ENCODE measurements at regions not wholly inside any gene's neighbourhood (a gene's known extent, or its start where the extent isn't known, plus 50 kb on each side); places are given as distances from the start of the nearest gene placed in this dataset.

DNA sequence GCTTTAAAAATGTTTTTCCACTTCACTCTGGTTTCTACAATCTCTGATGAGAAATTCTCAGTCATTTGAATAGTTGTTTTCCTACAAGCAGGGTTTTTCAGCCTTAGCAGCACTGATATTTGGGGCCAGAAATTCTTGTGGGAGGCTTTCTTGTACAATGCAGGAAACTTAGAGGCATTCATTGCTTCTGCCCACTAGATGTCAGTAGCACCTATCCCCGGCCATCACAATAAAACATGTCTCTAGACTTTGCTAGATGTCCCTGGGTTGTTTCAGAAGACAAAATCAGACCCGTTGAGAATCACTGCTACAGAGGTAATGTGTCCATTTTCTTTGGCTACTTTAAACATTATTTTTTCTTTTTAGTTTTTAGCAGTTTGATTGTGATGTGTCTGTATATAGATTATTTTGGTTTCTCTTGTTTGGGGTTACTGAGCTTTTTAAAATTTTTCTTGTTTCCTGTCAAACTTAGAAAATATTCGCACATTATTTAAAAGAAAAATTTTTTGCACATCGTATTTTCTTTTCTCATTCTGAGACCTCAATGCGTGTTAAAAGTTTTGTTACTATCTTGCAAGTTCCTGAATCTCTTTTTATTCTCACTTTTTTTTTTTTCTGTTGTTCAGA lies 60.8 kb upstream of the CCDC179 start:
- no peak overlapping the region for H3K4me3 ChIP-seq (replicated peaks in 1 of 2; ENCODE audit: low read depth in 2 of 2, low read length in 2 of 2)
- TF ChIP-seq, protein P1, sequence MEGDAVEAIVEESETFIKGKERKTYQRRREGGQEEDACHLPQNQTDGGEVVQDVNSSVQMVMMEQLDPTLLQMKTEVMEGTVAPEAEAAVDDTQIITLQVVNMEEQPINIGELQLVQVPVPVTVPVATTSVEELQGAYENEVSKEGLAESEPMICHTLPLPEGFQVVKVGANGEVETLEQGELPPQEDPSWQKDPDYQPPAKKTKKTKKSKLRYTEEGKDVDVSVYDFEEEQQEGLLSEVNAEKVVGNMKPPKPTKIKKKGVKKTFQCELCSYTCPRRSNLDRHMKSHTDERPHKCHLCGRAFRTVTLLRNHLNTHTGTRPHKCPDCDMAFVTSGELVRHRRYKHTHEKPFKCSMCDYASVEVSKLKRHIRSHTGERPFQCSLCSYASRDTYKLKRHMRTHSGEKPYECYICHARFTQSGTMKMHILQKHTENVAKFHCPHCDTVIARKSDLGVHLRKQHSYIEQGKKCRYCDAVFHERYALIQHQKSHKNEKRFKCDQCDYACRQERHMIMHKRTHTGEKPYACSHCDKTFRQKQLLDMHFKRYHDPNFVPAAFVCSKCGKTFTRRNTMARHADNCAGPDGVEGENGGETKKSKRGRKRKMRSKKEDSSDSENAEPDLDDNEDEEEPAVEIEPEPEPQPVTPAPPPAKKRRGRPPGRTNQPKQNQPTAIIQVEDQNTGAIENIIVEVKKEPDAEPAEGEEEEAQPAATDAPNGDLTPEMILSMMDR (IDR thresholded peaks at IDR 0.05; ENCODE audit: low read depth, low read length) = peak; percentile 86
- DNase-seq (ENCODE audit: low read depth in 2 of 2) = peak; percentile 69 to 70

DNA sequence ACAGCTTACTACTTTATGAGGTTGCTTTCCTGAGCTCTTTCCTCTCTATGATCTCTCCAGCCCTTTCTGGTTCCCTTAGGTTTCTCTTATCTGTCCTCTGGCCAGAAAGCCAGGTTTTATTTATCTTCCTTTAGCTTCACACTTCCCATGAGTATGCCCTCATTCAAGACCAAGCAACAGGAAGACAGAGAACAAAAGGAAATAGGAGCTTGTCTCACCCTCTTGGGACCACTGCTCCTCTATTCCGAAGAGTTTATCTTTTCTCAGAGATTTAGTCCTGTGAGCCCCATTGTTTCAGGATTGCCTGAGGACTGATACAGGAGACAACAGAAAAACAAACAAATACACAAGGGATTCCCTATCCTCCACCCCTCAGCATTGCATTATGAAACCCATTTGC lies 62.4 kb upstream of the CCDC179 start:
- no peak overlapping the region for H3K4me3 ChIP-seq (replicated peaks in 1 of 2; ENCODE audit: low read depth in 2 of 2, low read length in 2 of 2)
- TF ChIP-seq, protein P1 (IDR thresholded peaks at IDR 0.05; ENCODE audit: low read depth, low read length) = no peak
- no peak for DNase-seq (ENCODE audit: low read depth in 2 of 2)

DNA sequence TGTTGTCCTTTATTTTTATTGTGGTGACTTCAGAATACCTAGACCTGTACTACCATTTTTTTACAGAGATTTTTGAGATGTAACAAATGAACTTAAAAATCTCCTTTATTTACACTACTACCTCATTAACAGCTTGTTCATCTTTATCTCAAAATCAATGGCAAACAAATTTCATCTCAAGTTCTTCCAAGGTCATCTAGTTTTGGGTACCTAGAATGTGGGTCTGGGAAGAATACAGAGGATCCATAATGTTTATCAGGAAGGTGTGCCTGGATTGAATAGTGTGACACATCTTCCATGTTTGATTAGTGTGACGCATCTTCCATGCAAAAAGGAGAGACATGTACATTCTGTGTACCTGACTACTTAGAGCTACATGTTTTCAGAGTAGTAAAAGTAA lies 63.3 kb upstream of the CCDC179 start:
- DNase-seq (ENCODE audit: low read depth in 2 of 2) = no peak
- no peak overlapping the region for H3K4me3 ChIP-seq (replicated peaks in 1 of 2; ENCODE audit: low read depth in 2 of 2, low read length in 2 of 2)
- TF ChIP-seq, protein P1 (IDR thresholded peaks at IDR 0.05; ENCODE audit: low read depth, low read length) = no peak

DNA sequence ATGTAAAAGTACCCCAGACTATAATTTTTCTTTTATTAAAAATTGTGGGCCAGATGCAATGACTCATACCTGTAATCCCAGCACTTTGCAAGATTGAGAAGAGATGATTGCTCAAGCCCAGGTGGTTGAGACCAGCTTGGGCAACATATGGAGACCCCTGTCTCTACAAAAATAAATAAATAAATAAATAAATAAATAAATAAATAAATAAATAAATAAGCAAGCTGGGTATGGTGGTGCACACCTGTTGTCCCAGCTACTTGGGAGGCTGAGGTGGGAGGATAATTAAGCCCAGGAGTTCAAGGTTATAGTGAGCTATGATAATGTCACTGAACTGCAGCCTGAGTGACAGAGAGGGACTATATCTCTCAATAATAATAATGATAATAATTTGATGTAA lies 66.1 kb upstream of the CCDC179 start:
- TF ChIP-seq, protein P1 (IDR thresholded peaks at IDR 0.05; ENCODE audit: low read depth, low read length) = no peak
- H3K4me3 ChIP-seq (replicated peaks in 1 of 2; ENCODE audit: low read depth in 2 of 2, low read length in 2 of 2) = no peak overlapping the region
- DNase-seq (ENCODE audit: low read depth in 2 of 2) = no peak

DNA sequence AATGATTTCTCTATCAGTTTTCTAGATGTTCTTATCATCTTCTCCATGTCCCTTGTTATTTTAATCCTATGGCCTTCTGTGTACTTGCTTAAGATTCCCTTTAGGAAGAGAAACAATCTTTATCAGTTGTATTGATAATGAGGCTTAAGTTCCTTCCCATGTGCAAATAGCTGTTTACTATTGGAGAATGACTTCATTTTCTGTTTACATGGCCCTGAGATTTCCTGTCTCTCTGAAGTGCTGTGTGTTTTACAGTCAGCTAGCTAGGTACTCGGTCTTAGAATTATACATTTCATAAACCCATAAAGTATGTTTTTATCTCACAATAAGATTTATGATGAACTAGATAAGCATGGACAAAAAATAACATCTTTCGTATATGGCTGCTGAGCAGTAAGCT lies 67.5 kb upstream of the CCDC179 start:
- no peak overlapping the region for H3K4me3 ChIP-seq (replicated peaks in 1 of 2; ENCODE audit: low read depth in 2 of 2, low read length in 2 of 2)
- TF ChIP-seq, protein P1 (IDR thresholded peaks at IDR 0.05; ENCODE audit: low read depth, low read length) = no peak
- DNase-seq (ENCODE audit: low read depth in 2 of 2) = no peak

DNA sequence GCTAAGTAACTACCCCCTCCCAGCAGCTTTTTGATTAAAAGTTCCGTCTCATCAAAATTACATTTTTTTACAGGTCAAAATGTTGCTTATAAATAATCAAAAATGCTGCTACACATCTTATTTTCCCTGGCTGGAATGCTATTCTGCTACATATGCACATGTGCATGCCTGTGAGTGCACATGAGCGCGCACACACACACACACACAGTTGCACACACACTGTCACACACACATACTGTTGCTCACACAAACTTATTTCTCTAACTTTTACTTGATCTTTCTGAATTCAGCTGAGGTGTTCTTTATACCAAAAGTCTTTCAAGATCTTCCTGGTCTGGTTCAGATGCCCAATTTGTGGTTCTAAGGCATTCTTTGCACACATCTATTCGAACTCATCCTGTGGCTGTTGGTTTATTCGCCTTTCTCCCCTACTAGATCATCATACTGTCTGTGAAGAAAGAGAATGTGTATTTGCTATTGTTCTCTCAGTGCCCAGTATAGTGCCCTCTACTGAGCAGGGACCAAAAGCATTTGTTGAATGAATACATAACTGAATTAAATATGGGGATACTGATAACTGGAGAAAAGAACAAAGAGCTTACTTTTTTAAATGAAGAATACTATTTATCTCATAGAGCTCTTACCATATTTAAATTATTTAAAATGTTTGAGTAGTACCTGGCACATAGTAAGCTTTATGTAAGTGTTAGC lies 68.1 kb upstream of the CCDC179 start:
- no peak overlapping the region for H3K4me3 ChIP-seq (replicated peaks in 1 of 2; ENCODE audit: low read depth in 2 of 2, low read length in 2 of 2)
- TF ChIP-seq, protein P1 (IDR thresholded peaks at IDR 0.05; ENCODE audit: low read depth, low read length) = peak; percentile 18
- peak in 1 of 2 donors; percentile 7 for DNase-seq (ENCODE audit: low read depth in 2 of 2)

All from cardiac fibroblast (primary cell).